Right forelimb (tissue), 1 donor: ENCODE measurements at regions not wholly inside any gene's neighbourhood (a gene's known extent, or its start where the extent isn't known, plus 50 kb on each side); places are given as distances from the start of the nearest gene placed in this dataset.
"Not testable (repeated sequence)": the region's sequence is repeated elsewhere in the genome, so short reads cannot be mapped to it uniquely, and the experiment has no call there.

Experiments
- DNase-seq: peaks from one replicate; pipeline ENCODE4 v3.0.0-alpha.2; 2018

DNA sequence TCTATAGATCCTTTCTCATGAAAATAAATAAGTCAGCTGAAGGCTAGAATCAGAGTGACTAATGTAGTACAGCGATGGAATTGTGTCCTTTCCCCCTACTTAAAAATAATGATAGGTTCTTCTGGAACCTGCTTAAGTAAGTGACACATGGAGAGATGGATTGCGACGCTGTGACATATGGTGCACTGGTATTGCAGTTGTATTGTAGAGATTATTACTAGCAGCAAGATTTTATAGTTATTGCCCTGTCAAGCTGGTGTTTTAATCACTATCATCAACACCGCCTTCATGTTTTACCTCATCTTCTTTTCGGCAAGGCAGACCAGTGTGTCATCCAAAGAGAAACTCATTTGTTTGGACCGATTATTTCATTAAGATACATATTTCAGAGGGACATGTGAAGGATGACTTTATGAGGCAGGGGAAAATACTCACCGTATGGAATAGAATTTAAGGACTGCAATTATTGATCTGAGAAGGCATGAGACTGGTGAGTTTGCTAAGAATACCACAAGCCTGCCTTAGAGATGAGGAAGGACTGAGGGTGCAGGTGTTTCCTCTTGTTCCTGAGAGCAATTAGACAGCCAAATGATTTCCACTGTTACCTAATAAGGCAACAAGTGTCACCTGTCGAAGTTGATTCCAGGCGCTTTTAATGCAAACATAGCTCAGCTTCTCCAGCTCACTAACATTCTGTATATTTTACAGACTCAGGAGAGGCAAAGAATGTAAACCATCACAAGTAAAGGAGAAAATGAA lies 1855.5 kb downstream of the MAT2B start:
- DNase-seq = no peak

DNA sequence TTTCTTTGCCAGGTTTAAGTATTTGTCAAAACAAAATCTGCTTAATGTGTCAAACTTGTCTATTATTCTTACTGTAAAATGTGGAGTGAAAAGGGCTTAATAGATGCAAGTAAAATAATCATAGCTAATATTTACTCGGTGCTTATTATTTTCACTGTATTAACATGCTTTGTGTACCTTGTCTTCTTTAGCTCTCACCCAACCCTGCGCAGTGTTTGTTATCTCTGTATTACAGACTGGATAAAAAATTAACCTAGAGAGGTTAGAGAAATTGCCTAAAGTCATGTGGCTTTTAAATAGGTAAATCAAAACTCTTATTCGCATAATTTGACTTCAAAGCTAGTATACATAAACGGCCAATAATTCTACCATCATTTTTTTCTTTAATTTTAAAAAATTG lies 1864.8 kb downstream of the MAT2B start:
- DNase-seq = no peak

DNA sequence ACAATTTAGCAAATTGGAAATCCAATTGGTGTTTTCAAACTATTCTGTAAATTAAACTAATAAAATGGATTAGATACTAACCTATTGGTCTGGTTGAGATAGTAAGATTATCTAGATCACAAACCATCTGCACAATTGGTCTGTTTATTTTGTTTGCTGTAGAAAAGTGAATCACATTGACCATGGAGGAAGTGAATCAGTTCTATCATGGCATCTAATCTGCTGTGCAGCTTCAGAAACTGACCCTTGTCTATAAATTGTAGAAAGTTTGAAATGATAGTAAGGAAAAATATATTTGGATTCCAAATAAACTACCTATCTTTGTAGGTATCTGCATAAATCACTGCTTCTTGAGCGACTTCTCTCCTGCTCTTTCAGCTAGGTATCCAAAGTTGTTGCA lies 1865.4 kb downstream of the MAT2B start:
- DNase-seq = no peak

DNA sequence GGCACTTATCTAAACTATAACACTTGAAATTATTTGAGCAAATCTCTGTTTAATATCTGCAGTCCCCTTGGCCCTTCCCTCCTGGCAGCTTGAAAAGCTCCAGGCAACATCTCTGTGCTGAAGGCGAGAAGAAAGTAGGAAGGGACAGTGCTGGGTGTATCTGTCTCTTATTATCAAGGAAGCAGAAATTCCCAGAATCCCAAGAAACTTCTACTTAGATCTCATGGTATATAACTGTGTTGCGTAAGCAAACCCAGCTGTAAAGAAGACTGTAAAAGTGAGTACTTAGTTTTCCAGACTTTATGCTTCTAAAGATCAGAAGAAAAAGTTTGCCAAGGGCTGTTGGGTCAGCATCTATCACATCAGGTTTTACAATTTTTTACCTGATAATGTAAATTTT lies 1869.8 kb downstream of the MAT2B start:
- no peak for DNase-seq

DNA sequence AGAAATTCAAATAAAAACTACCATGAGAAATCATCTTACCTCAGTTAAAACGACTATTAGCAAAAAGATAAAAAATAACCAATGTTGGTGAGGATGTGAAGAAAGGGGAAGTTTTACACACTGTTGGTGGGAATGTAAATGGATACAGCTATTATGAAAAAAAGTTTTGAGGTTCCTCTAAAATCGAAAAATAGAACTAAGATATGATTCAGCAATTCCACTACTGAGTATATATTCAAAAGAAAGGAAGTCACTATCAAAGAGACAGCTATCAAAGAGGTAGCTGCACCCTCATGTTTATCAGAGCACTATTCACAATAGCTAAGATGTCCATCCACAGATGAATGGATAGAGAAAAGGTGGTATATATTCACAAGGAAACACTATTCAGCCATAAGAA lies 1888.4 kb downstream of the MAT2B start:
- no peak for DNase-seq

DNA sequence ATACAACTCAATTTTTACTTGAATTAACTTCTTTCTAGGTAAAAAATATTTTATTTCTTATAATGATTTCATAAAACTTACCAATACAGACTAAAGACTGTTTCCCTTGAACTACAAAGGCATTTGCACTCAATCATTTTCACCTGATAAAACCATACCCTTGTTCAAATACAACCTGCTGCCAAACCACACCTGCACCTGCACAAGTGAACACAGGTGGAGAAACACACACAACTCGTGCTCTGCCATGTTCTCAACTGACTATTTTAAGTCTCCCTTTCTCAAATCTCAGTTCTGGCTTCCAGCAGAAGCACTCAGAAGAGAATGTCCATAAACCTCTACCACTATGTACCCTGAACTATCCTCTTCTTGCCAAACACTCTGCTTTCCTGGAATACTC lies 1892.1 kb downstream of the MAT2B start:
- no peak for DNase-seq

DNA sequence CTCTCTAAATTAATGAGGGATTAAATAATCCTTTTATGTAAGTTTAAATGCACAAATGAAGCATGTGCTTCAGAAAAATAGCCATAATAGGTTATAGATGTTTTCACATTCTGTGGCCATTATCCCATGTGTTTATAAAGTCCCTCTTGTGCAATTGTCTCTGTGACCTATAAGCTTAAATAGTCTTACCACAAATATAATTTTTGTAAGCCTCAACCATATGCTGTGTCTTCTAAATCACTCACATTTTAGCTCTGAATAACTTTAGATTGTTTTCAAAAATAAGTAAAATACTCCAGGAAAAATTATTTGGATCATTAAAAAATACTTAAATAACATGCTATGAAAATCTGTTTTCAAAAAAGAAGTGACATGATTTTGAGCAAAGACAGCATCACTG lies 1894.7 kb downstream of the MAT2B start:
- DNase-seq = no peak

DNA sequence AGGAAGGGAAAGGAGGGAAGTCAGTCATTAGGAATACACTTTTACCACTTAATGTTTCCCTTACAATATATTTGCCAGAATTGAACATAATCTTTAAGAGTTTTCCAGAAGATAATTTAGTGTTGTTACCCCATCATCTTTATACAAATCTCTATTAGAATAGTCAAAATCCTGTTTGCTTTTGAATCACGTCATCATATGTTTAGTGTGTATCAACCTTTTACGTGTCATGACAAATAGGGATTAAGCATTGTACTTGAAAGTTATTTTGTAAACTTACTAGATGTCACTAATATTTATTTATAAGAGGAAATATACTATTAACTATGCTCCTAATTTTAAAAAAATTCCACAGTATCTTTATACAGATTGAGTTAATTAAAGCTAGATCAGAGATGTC lies 1899.5 kb downstream of the MAT2B start:
- no peak for DNase-seq

DNA sequence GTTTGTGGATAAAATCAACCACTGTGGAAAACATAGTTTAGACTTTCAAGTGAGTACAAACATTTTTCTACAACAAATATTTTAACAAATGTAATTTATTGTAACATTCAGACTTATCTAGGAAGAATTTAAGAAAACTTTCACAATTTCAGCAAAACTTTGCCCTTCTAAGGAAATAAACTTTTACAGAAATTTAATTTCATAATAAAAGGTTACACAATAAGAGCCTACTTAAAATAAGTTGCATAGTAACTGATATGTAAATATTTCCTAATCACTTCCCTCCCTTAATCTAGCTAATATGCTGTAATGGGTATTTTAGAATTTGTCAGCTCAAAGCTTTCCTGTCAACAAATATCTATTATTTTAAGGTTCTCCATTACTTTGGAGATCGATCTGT lies 1899.9 kb downstream of the MAT2B start:
- no peak for DNase-seq

DNA sequence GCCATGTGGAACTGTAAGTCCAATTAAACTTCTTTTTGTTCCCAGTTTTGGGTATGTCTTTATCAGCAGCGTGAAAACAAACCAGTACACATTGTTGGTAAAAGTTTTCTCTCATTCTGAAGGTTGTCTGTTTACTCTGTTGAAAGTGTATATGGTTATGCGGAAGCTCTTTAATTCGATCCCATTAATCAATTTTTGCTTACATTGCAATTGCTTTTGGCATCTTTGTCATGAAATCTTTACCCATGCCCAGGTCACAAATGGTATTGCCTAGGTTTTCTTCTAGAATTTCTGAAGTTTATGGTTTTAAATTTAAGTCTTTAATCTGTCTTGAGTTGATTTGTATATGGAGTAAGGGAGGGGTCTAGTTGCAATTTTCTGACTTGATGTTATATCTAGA lies 1901.9 kb downstream of the MAT2B start:
- DNase-seq = no peak

DNA sequence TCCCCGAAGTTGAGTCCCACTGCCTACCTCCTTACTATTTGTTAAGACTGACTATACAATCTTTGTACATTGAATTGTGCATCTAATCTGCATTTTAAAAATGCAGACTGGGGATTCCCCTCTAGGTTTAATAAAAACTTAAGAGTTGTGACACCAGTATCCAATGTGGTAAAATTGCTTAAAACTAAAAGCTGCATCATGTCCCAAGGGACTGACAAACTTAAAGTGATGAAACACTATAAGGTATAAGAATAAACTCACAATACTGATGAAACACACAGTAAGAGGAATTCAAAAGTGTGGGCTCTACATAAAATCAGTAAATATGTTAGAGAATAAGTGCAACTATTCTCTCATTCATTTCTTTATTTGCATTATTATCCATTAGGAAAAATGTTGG lies 1905.1 kb downstream of the MAT2B start:
- DNase-seq = no peak

DNA sequence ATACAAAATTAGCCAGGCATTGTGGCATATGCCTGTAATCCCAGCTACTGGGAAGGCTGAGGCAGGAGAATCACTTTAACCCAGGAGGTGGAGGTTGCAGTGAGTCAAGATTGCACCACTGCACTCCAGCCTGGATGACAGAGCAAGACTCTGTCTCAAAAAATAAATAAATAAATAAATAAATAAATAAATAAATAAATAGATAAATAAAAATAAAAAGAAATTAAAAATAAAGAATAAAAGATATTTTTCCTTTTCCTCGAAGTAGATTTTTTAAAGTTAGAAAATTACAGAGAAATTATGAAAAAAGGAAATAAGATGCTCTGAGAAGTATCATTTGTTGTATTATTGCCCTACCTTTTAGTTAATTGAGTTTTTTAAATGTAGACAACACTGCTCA lies 1906.1 kb downstream of the MAT2B start:
- DNase-seq = not testable (repeated sequence)

DNA sequence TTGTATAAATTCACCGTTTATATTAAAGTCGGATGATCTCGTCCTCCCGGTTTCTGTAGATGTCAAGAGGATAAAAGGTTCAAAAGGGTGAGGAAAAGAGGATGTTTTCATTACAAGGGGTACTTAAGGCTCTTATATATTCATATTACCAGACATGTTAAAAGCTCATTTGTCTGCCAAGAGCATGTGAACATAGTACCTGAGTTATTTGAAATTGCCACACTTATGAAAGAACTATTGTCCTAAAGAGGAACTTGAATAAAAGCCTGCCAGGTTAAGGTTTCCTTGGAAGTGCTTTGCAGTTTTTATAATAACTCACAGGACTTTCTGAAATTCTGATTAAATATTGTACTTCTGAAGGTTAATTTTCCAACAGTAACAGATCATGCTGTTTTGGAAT lies 1915.1 kb downstream of the MAT2B start:
- DNase-seq = no peak

DNA sequence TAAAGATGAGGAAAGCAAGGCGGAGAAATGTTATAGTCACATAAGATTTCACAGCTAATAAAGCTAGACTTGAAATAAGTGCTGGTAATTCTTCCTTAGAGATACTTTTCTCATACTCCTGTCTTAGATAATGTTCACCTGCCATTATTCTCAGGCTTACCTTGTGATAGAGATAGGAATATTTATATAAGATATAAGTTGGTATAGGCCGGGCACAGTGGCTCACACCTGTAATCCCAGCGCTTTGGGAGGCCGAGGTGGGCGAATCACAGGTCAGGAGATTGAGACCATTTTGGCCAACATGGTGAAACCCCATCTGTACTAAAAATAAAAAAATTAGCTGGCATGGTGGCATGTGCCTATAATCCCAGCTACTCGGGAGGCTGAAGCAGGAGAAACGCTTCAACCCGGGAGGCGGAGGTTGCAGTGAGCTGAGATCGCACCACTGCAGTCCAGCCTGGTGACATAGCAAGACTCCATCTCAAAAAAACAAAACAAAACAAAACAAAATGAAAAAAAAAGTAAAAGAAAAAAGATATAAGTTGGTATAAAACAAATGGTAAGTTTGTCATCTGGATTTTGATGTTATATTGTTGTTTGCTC lies 1918.4 kb downstream of the MAT2B start:
- no peak for DNase-seq

DNA sequence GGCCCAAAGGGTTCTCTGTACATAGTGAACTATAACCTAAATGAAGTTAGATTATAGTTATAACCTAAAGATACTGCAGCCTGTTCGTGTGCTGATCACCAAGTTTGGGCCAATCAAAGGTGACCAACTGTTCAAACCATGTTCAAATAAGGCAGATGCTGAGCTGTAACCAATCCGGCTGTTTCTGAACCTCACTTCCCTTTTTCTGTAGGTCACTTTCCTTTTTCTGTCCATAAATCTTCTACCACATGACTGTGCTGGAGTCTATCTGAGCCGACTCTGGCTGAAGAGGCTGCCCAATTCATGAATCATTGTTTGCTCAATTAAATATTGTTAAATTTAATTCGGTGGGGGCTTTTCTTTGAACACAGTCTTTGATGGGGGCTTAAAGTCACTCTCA lies 1920.2 kb downstream of the MAT2B start:
- no peak for DNase-seq

DNA sequence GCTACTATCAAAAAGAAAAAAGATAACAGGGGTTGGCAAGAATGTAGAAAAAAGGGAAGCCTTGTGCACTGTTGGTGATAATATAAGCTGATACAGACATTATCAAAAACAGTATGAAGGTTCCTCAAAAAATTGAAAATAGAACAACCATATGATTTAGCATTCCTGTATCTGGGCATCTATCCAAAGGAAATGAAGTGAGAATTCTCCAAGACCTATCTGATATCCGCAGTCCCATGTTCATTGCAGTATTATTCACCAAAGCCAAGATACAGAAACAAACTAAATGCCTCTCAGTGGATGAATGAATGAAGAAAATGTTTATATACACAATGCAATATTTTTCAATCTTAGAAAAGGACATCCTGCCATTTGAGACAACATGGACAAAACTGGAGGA lies 1943.3 kb downstream of the MAT2B start:
- no peak for DNase-seq

DNA sequence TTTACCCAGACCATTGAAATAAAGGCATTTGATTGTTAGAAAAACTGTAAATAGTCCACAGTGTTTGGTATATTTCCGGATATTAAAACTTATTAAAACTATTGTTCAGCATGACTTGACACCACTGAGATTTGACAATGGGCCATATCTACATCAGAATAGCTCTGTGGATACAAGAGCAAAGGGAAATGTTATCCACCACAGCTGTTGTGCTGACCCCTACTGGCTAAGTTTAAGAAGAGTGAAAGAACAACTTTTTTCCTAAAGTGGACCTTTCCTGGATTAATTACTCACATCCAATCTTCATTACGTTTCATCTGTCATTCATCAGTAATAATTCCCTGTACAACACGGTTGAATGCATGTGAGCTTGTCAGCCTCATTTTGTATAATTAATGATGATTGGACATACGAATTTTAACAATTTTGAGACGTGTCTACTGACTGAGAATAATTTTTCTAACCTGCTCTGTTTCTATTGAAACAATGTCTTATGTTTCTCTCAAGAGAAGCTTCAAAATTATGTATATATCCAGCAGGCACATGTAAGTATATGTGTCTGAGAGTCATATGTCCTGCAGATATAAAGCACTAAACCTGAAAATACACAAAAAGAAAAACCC lies 1952.6 kb downstream of the MAT2B start:
- no peak for DNase-seq

DNA sequence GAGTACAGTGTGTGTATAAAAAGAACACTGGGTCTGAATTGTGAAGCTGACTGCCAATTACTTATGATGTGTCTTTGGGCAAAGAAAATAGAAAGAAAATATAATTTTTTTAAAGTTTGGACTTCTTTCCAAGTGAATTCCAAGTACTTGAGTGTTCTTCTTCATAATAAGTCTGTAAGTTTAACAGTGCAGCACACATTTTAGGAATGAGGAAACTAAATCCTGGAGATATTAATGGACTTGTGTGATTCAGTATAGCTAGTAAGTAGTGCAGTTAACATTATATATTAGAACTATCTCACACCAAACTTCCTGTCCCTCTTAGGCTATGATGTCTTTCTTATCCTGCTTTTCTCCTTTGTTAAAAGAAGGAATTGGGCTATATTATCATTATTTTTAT lies 1953.8 kb downstream of the MAT2B start:
- DNase-seq = no peak

DNA sequence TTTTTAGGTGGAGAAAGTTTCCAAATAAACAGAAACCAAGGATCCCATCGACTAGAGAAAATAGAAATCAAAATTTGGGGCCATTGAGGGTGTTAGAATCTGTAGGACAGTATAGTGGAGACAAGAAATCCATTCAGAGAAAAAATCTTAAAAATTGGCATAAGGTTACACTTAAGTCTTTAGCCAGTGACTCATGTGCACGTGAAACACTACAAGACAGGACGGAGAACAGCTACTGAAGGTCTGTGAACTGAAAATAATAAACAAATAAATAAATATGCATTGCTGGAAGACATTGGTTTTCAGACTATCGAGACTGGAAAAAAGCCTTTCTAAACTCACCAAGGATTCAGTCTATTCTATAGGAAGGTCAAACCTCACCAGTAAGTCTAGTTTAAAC lies 1955.5 kb downstream of the MAT2B start:
- no peak for DNase-seq

DNA sequence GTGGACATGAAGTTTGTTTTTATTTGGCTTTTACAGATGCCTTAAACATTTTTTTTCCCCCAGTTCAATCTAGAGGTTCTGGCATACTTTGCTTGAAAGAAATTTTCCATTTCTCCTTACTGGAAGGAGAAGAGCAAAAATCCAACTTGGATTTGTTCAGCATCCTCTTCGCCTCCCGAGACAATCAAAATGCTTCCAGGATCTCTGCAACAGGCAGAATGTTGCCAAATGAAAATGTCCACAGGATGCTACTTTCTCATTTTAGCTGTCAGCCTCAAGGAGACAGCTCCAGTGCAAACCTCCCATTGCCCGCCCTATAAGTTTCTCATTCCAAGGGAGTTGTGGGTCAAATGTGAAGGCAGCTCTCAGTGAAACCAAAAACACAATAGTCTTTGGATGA lies 1972.1 kb downstream of the MAT2B start:
- DNase-seq = no peak

DNA sequence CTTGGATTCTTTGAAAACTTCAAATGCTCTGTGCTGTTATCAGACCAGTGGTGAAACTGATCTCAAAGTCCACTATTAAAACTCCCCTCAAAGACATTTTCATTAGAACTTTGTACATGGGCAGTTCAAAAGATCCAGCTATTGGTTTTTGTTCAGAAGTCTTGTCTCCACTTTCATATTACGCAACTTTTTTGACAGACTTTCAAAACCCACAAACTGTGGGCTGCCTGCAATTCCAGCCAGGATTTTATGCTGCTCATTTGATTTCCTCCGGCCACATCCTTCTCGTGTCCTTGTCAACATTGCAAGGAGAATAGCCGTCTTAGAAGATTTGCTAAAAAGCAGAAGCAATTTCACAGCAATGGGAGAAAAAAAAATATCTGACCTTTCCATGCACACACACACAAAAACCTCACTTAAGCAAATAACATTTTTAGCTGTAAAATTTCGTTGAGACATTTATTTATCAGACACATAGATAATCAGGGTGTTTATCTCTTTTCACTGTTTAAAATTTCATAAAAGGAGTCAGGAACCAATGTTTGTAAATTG lies 1990.5 kb downstream of the MAT2B start:
- DNase-seq = no peak

DNA sequence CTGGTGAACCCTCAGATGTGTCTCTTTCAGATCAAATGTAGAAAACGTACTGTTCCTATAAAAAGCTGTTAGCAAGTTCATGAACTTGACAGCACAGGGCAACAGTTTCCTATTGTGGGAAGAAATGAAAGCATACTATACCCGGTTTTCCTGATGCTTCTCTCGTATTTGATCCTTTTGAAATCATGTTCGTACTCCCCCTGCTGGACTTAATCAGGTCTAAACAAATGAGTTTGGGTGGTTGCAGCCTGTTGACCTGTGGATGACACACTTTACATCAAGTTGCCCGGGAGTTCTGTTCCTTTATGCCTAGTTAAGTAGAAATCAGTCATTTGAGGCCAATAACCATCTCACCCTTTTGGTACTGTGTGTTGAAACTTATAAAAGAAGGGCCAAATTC lies 1992.3 kb downstream of the MAT2B start:
- no peak for DNase-seq

DNA sequence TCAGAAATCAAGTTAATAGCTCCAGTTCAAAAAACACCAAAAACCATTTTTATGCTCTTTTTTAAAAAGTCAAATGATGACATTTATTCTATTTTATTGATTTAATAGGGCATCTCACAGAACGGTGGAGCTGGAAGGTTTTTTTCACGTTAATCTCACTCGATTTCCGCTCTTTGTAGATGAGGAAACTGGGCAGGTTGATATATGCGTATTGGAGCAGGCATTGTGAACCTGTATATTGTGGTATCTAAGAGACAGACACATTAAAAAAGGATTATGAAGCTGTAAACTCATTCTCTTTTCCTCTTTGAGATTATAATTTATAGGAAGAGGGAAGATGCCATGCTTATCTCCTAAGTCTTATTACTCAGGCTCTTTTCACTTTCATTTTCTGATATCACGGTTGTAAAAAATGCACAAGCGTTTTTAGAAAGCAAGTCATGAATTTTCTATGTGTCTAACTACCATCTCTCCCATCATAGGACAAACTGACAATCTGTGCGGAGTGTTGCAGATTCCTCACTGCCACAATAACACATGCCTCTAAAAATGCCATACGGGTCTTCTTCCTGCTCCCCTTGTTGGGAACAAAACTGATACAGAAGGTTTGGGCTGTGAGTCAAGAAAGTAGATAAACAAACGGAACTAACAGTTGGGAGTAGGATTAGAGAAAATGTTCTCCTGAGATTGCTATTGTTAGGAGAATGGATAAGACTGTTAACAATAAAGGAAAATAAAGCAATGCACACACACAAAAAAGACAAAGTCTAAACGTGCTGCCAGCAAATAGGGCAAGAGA lies 1997.7 kb downstream of the MAT2B start:
- no peak for DNase-seq
